Amygdala (tissue), 56 donors: ENCODE measurements at regions not wholly inside any gene's neighbourhood (a gene's known extent, or its start where the extent isn't known, plus 50 kb on each side); places are given as distances from the start of the nearest gene placed in this dataset.

Experiments
- DNase-seq, 56 donors: peaks; one replicate each; lab custom pipeline; 2025; lab: John Stamatoyannopoulos, UW

- no peak for DNase-seq
Measured at GRCh38 chr18:59760619-59761600, 63.7 kb upstream of the CCBE1 start.

GRCh38 chr18:59760212-59760611 is 63.0 kb upstream of the CCBE1 start:
- no peak for DNase-seq

- no peak for DNase-seq
Measured at GRCh38 chr18:59758837-59759236, 61.6 kb upstream of the CCBE1 start.

- DNase-seq, result no peak
Measured at GRCh38 chr18:59758106-59758505, 60.9 kb upstream of the CCBE1 start.

- DNase-seq, result no peak
Measured at GRCh38 chr18:59752666-59753065, 55.4 kb upstream of the CCBE1 start.

- no peak for DNase-seq
Measured at GRCh38 chr18:59751186-59751585, 54.0 kb upstream of the CCBE1 start.

- no peak for DNase-seq
Measured at GRCh38 chr18:59748628-59749360, 51.6 kb upstream of the CCBE1 start.
